GM19455 (cell line): ENCODE measurements at regions not wholly inside any gene's neighbourhood (a gene's known extent, or its start where the extent isn't known, plus 50 kb on each side); places are given as distances from the start of the nearest gene placed in this dataset.

ENCODE experiments used
- ATAC-seq: cut with Tn5 transposase; IDR thresholded peaks from one replicate; pipeline ENCODE4 v1.9.1; 2021; ENCODE audit not compliant: unreplicated experiment

- no peak for ATAC-seq
These were observed 106.5 kb upstream of the TEX51 start for GRCh38 chr2:126792186-126792585.

GRCh38 chr2:126792993-126793392 is 105.7 kb upstream of the TEX51 start:
- no peak for ATAC-seq

- ATAC-seq: no peak
These were observed 104.6 kb upstream of the TEX51 start for GRCh38 chr2:126793885-126794613.

GRCh38 chr2:126795656-126796055 is 103.0 kb upstream of the TEX51 start:
- ATAC-seq: no peak

- ATAC-seq: no peak
These were observed 101.6 kb upstream of the TEX51 start for GRCh38 chr2:126796931-126797621.

GRCh38 chr2:126797622-126798275 is 100.9 kb upstream of the TEX51 start:
- ATAC-seq: no peak

- no peak for ATAC-seq
These were observed 100.2 kb upstream of the TEX51 start for GRCh38 chr2:126798276-126799140.

- ATAC-seq: no peak
These were observed 99.4 kb upstream of the TEX51 start for GRCh38 chr2:126799301-126799700.

- ATAC-seq: no peak
These were observed 97.2 kb upstream of the TEX51 start for GRCh38 chr2:126801473-126801872.

GRCh38 chr2:126802316-126802715 is 96.4 kb upstream of the TEX51 start:
- ATAC-seq: no peak

GRCh38 chr2:126802774-126803433 is 95.8 kb upstream of the TEX51 start:
- ATAC-seq: no peak

- ATAC-seq: no peak
These were observed 95.3 kb upstream of the TEX51 start for GRCh38 chr2:126803434-126803775.

- no peak for ATAC-seq
These were observed 94.3 kb upstream of the TEX51 start for GRCh38 chr2:126804347-126804746.

GRCh38 chr2:126808929-126809328 is 89.8 kb upstream of the TEX51 start:
- ATAC-seq: no peak

- no peak for ATAC-seq
These were observed 89.3 kb upstream of the TEX51 start for GRCh38 chr2:126809340-126809739.

GRCh38 chr2:126810001-126810400 is 88.7 kb upstream of the TEX51 start:
- ATAC-seq: no peak

- no peak for ATAC-seq
These were observed 87.6 kb upstream of the TEX51 start for GRCh38 chr2:126811101-126811500.

- no peak for ATAC-seq
These were observed 81.5 kb upstream of the TEX51 start for GRCh38 chr2:126817172-126817571.

- no peak for ATAC-seq
These were observed 76.6 kb upstream of the TEX51 start for GRCh38 chr2:126822115-126822514.

- no peak for ATAC-seq
These were observed 75.8 kb upstream of the TEX51 start for GRCh38 chr2:126822921-126823320.

GRCh38 chr2:126823951-126824350 is 74.7 kb upstream of the TEX51 start:
- ATAC-seq: no peak
